GM19397 (cell line): ENCODE measurements at regions not wholly inside any gene's neighbourhood (a gene's known extent, or its start where the extent isn't known, plus 50 kb on each side); places are given as distances from the start of the nearest gene placed in this dataset.
A peak's percentile ranks its signal among the peaks of the same experiment; 100 is the strongest.

Experiments
- ATAC-seq: cut with Tn5 transposase; IDR thresholded peaks from one replicate; pipeline ENCODE4 v1.9.1; 2021; ENCODE audit warnings: mild to moderate bottlenecking, moderate library complexity; ENCODE audit not compliant: unreplicated experiment

DNA sequence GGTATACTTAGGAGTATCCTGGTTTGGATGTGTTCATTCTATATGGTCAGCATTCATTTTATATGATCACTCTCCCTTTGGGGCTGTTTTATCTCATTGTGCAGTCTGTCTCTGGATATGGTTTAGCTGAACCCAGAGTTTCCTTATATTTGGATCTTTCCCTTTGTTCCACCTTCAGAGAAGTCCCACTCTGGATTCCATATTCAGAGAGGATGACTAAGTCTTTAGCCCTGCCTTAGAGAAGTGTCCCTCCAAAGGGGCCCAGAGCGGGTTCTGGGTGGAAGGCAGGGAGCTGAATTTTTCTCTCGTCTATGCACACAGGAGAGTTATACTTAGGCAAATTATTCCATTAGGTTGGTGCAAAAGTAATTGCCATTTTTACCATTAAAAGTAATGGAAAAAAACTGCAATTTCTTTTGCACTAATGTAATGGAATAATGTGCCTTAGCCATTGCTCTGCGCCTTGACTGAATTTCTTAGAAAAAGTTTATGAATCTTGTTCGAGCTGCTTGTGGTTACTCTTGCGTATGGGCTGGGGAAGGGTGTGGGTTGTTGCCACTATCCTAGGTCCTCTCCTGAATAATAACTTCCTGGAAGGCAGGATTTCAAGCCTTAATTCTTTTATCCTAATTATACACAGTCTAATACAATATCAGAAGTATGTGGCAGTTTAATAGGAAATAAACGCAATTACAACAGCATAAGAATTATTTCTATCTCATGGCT is 74.2 kb upstream of the MTPN start:
- no peak for ATAC-seq

DNA sequence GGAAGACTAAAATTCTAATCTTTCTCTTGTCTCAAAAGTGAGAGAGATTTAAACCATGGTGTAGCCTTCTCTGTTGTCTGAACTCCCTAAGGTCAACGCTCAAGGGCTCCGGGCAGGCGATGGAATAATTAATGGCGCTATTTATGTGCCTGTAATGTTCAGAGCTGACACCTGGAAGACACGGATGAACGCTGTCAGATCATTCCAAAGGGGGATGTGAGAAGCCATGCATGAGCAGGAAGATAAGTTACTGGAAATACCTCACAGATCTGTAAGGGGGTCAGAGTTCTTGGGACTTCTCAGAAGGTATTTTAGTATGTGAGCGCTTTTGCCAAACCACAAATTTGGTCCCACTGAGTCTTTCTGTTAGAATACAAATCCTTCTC is 73.3 kb upstream of the MTPN start:
- no peak for ATAC-seq

GRCh38 chr7:136049818-136050461 is 72.8 kb upstream of the MTPN start:
- ATAC-seq = no peak

- ATAC-seq = no peak
Measured at GRCh38 chr7:136049117-136049516, 72.0 kb upstream of the MTPN start.

DNA sequence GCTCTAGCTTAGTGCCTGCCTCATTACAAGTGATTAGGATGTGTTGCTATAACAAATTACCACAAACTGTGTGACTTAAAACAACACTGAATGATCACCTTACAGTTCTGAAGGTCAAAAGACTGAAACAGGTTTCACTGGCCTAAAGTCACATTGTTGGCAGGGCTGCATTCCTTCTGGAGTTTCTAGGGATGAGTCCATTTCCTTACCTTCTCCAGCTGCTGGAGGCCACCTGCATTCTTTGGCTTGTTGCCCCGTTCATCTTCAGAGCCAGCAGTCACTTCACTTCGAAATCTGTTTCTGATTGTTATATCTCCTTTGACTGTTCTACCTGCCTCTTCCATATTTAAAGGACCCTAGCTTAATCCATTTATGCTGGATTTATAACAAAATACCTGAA is 69.4 kb upstream of the MTPN start:
- no peak for ATAC-seq

GRCh38 chr7:136045992-136046391 is 68.8 kb upstream of the MTPN start:
- no peak for ATAC-seq

DNA sequence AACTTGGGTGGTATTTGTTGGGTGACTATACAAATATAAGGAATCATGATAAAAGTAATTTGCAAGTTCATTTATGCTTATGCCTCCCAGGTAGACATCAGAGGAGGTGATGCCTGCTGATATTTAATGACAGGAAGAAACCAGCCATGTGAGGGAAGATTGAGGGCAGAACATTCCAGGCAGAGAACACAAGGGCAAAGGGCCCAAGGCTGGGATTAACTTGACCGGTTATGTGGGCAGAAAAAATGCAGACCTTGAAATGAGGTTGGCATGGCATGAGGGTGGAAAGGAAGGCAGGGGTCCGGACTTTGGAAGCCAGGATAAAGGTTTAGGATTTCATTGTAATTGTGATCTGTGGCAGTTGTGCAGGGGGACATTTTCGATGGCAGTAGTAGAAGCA is 68.0 kb upstream of the MTPN start:
- ATAC-seq = no peak

- no peak for ATAC-seq
Measured at GRCh38 chr7:136039577-136040345, 62.6 kb upstream of the MTPN start.

- ATAC-seq = no peak
Measured at GRCh38 chr7:136036336-136036735, 59.2 kb upstream of the MTPN start.

DNA sequence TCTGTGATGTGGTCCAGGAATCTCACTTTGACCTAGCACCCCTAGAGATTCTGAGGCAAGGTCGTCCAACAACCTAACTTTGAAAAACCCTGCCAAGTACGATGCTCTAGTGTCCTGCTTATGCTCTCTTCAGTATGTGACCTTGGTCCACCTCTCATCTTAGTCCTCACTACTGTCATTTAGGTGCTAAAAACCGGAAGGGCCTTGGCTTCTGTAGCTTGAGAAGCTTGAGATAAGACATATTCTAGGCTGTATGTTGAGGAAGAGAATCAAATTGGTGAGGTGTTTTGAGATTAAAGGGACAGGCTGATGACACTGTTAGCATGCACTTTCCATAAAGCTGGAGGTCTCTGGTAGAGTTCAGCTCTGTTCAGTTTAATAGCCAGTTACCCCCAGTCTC is 57.0 kb upstream of the MTPN start:
- ATAC-seq = no peak

- ATAC-seq = no peak
Measured at GRCh38 chr7:136033413-136034031, 56.4 kb upstream of the MTPN start.

DNA sequence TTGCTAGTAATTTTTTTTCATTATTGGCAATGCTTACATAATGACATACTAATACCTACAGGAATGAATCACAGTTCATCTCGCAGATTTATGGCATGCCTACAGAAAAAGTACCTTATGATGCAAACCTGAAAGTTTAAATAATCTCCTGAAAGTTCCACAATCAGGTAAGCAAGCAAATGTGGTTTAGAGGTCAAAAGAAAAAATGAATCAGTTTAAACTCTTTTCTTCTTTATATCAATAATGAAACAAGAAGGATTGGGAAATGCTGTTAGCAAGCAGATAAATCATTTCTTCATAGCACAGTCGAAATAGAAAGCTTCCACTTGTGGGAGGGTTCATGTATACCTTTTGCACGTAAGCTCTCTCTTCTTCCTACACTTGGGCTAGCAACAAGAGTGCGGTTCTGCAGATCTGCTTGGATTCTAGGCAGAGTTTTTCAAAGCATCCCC is 53.7 kb upstream of the MTPN start:
- ATAC-seq = peak; percentile 69

- ATAC-seq = no peak
Measured at GRCh38 chr7:136030330-136030729, 53.2 kb upstream of the MTPN start.

DNA sequence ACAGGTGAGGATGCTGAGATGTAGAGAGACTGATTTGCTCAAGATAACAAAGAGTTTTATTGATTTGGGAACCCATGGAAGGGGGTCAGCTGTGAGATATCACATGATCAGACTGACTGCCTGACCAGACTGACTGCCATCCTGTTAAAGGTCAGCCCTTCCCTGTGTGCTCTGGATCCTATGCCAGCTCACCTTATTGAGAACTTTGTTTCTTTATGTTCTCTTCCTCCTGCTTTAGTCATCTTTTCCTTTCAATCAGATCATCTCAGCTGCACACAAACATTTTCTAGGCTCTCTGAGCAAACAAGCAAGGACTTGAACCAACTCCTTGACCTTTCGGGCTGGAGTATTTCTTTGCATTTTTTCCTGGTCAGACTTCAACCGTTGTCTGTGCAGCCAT is 50.0 kb upstream of the MTPN start:
- ATAC-seq = no peak
